Ovary (tissue), 7 donors: ENCODE measurements at regions not wholly inside any gene's neighbourhood (a gene's known extent, or its start where the extent isn't known, plus 50 kb on each side); places are given as distances from the start of the nearest gene placed in this dataset.

Experiments
- DNase-seq, 5 donors: peaks; one replicate each; pipeline ENCODE4 v3.0.0-alpha.2; 2019 to 2020
- H3K27ac ChIP-seq, 2 donors: fragments of 200-600 bp; one replicate each; pipeline versions ENCODE4 v1.5.1 to v1.8.0; 2019 to 2022
- H3K27me3 ChIP-seq: fragments of 200-600 bp; one replicate; pipeline ENCODE4 v1.8.0; 2022
- H3K36me3 ChIP-seq: fragments of 200-600 bp; sonication (generic); one replicate; pipeline ENCODE4 v1.5.1; 2019
- H3K4me1 ChIP-seq: one replicate; pipeline ENCODE4 v1.8.1; 2013; ENCODE audit warnings: mild to moderate bottlenecking, moderate library complexity; ENCODE audit not compliant: insufficient read depth
- H3K4me3 ChIP-seq: fragments of 200-600 bp; sonication (generic); one replicate; pipeline ENCODE4 v1.5.1; 2017
- H3K9me3 ChIP-seq, 2 donors: fragments of 200-600 bp in 1 of 2; sonication (generic) in 1 of 2; one replicate each; pipeline versions ENCODE4 v1.5.1 to v1.8.1; 2013 to 2019; ENCODE audit warnings: mild to moderate bottlenecking in 1 of 2, moderate library complexity in 1 of 2
- CTCF ChIP-seq, 3 donors: fragments of 450-650 bp in 2 of 3; fragments of 200-600 bp in 1 of 3; IDR thresholded peaks; one replicate each; pipeline versions ENCODE4 v1.5.1 to v1.8.0; 2016 to 2022; ENCODE audit warnings: antibody characterized with exemption in 3 of 3, mild to moderate bottlenecking in 1 of 3
- EP300 ChIP-seq: sonication (generic); formaldehyde crosslinking; IDR thresholded peaks from one replicate; pipeline ENCODE4 v1.6.1; 2017; ENCODE audit warnings: antibody characterized with exemption
- POLR2A ChIP-seq: fragments of 450-650 bp; IDR thresholded peaks from one replicate; pipeline ENCODE4 v1.6.1; 2017; ENCODE audit warnings: antibody characterized with exemption, mild to moderate bottlenecking, moderate library complexity
- WGBS, 3 donors: extraction: QIAGEN DNeasy Blood & Tissue Kit in 1 of 3; methylation state at CpG; one replicate each; pipeline versions ENCODE4 v1.1.5 to v1.1.7; 2013 to 2017; 5-methylcytosine and 5-hydroxymethylcytosine counted together
- intact Hi-C, 4 donors: fragments of 100-400 bp; cut with DNase I; formaldehyde crosslinking; loops; one replicate each; pipeline versions ENCODE4 v1.11.0 to v1.15.1; 2022 to 2023
- donor health status: DM: no; HTN: no; CAD: no; lungs with moderate emphysema.
- donor health status: DM: no; HTN: no; CAD: no.
- donor health status: Bipolar disorder and iron deficiency.
- donor health status: DM: no; HTN: no; CAD: no.
- donor health status: DM: yes; HTN: yes; CAD: no.

DNA sequence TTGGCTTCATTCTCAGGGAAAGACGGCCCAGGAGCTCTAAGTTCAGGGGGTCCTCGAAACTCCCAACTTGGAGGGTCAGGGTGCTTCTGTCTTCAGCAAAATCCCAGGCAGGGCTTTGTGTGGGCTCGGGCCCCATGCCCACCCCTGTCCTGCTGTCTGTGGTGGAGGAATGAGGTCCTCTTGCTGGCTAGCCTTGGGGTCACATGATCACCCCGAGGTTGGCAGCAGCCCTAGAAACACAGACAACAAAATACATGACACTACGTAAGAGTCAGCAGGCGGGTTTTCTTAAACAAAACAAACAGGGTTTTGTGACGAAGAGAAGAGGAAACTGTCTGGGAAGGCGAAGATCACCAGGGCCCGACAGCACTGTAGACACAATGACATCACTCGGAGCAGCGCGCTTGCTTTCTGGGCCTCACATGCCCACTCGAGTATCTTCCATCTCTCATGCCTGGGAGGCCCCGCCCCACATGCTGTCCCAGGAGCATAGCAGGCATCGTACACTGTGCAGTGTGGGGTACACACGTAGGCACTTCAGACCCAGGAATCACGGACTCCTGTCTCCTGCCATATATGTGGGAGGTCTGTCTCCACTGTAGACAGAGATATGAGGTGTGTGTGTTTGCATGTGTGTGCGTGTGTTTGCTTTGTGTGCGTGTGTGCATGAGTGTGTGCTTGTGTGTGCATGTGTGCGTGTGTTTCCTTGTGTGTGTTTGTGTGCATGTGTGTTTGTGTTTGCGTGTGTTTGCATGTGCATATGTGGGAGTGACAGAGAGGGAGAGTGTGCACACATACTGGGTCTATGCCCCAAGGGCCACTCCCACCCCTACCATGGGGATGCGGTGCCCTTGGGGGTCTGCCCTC lies 94.7 kb downstream of the SIK1 start:
- H3K9me3 ChIP-seq = no peaks in the 10 kb centered on the region
- WGBS, 3 donors = 48 to 57% (median 53%) methylated on average over 22 of the region's 22 CpGs
- no peaks in the 10 kb centered on the region for H3K27me3 ChIP-seq
- peaks cover 19% of the 10 kb centered on the region for H3K4me1 ChIP-seq
- no peak overlapping the region for H3K4me3 ChIP-seq
- peak overlapping the region; percentile 47 to 77 for H3K27ac ChIP-seq
- H3K36me3 ChIP-seq = no peaks in the 10 kb centered on the region
- DNase-seq = peak; percentile 78 to 88 (median 84)
- no peak for TF ChIP-seq EP300
- intact Hi-C loops = loop anchor here in 1 of 4 donors (5.0 kb wide), 1 partner anchor 370 kb away; no protein-coding TSS in a partner anchor

GRCh38 chr21:43331111-43331961 lies 95.6 kb downstream of the SIK1 start:
- intact Hi-C loops = loop anchor here in 1 of 4 donors (5.0 kb wide), 1 partner anchor 371 kb away; no protein-coding TSS in a partner anchor
- H3K9me3 ChIP-seq = no peaks in the 10 kb centered on the region
- H3K27ac ChIP-seq = peak overlapping the region in 1 of 2 donors; percentile 77
- WGBS, 3 donors = 84 to 87% (median 85%) methylated on average over 25 to 26 of the region's 26 CpGs
- peak in 1 of 5 donors; percentile 53 for DNase-seq
- H3K4me3 ChIP-seq = no peak overlapping the region
- H3K4me1 ChIP-seq = peaks cover 19% of the 10 kb centered on the region
- H3K36me3 ChIP-seq = no peaks in the 10 kb centered on the region
- H3K27me3 ChIP-seq = no peaks in the 10 kb centered on the region
- TF ChIP-seq CTCF (IDR thresholded peaks at IDR 0.05) = no peak
- TF ChIP-seq POLR2A = no peak
- no peak for TF ChIP-seq EP300

- no peak for TF ChIP-seq CTCF (IDR thresholded peaks at IDR 0.05)
- TF ChIP-seq EP300 = no peak
- TF ChIP-seq POLR2A = no peak
- Histone ChIP-seq H3K4me3 (no peak overlapping the region), H3K27me3 (no peaks in the 10 kb centered on the region), H3K36me3 (no peaks in the 10 kb centered on the region), H3K4me1 (peaks cover 19% of the 10 kb centered on the region), H3K9me3 (no peaks in the 10 kb centered on the region), H3K27ac (no peak overlapping the region)
- intact Hi-C loops = loop anchor here in 1 of 4 donors (5.0 kb wide), 1 partner anchor 372 kb away; no protein-coding TSS in a partner anchor
- WGBS, 3 donors = 88 to 91% (median 88%) methylated on average over 15 of the region's 15 CpGs
- peak in 1 of 5 donors; percentile 30 for DNase-seq
Observed at GRCh38 chr21:43330306-43330881, 96.5 kb downstream of the SIK1 start.

GRCh38 chr21:43329711-43330269 lies 97.1 kb downstream of the SIK1 start:
- no peaks in the 10 kb centered on the region for H3K36me3 ChIP-seq
- no peak for TF ChIP-seq CTCF (IDR thresholded peaks at IDR 0.05)
- no peak for TF ChIP-seq POLR2A
- TF ChIP-seq EP300 = no peak
- H3K9me3 ChIP-seq = no peaks in the 10 kb centered on the region
- H3K4me1 ChIP-seq = peaks cover 19% of the 10 kb centered on the region
- peak in 1 of 5 donors; percentile 31 for DNase-seq
- 88 to 90% (median 89%) methylated on average over 18 of the region's 18 CpGs for WGBS, 3 donors
- H3K4me3 ChIP-seq = no peak overlapping the region
- H3K27ac ChIP-seq = no peak overlapping the region
- intact Hi-C loops = loop anchor here in 1 of 4 donors (5.0 kb wide), 1 partner anchor 373 kb away; no protein-coding TSS in a partner anchor
- H3K27me3 ChIP-seq = no peaks in the 10 kb centered on the region
